ENCODE measurements at regions not wholly inside any gene's neighbourhood (a gene's known extent, or its start where the extent isn't known, plus 50 kb on each side); places are given as distances from the start of the nearest gene placed in this dataset.

DNA sequence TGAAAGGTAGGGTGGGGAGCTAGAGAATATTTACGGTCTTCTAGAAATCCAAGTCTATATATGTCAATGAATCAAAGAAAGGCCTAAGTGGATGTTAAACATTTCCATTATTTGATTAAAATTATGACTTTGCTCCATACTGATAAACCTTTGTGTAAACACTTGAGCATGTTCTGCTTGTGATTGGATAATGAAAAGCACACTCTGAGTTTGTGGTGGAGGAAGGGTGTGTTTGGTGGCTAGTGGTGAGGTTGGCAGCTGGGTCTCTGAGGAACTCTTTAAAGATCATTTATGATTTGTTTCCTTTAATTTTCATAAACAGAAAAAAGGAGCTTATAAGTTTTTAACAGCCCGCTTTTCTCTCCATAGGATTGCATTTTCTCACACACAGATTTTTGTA, 84.7 kb downstream of the RFPL4B start:
- no peaks in the 10 kb centered on the region for H3K79me2 ChIP-seq (ENCODE audit: low read length)
- no peak overlapping the region for H3K4me2 ChIP-seq (ENCODE audit: low read depth, low read length)
- no peaks in the 10 kb centered on the region for H3F3A ChIP-seq (ENCODE audit: insufficient read depth, low read length)
- no peaks in the 10 kb centered on the region for H3K27me3 ChIP-seq (replicated peaks; ENCODE audit: insufficient read depth, low read length)
- no peaks in the 10 kb centered on the region for H3K9me2 ChIP-seq (replicated peaks; ENCODE audit: insufficient read depth, low read length)
- H3K4me3 ChIP-seq (ENCODE audit: low read length): no peak overlapping the region
- H3K36me3 ChIP-seq (replicated peaks; ENCODE audit: insufficient read depth, low read length): no peaks in the 10 kb centered on the region
- H3K4me1 ChIP-seq (ENCODE audit: low read length): no peaks in the 10 kb centered on the region
- TF ChIP-seq EZH2 (optimal IDR thresholded peaks at IDR 0.05; ENCODE audit: low read depth, low read length) (no peak), EZH2phosphoT487 (IDR thresholded peaks at IDR 0.05; ENCODE audit: low read length) (no peak)
- TF ChIP-seq, protein P1, sequence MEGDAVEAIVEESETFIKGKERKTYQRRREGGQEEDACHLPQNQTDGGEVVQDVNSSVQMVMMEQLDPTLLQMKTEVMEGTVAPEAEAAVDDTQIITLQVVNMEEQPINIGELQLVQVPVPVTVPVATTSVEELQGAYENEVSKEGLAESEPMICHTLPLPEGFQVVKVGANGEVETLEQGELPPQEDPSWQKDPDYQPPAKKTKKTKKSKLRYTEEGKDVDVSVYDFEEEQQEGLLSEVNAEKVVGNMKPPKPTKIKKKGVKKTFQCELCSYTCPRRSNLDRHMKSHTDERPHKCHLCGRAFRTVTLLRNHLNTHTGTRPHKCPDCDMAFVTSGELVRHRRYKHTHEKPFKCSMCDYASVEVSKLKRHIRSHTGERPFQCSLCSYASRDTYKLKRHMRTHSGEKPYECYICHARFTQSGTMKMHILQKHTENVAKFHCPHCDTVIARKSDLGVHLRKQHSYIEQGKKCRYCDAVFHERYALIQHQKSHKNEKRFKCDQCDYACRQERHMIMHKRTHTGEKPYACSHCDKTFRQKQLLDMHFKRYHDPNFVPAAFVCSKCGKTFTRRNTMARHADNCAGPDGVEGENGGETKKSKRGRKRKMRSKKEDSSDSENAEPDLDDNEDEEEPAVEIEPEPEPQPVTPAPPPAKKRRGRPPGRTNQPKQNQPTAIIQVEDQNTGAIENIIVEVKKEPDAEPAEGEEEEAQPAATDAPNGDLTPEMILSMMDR (IDR thresholded peaks at IDR 0.05; ENCODE audit: low read length): no peak
- no peak overlapping the region for H3K27ac ChIP-seq (ENCODE audit: low read length)
- H3K9ac ChIP-seq (ENCODE audit: low read length): no peak overlapping the region
- no peaks in the 10 kb centered on the region for H4K20me1 ChIP-seq (ENCODE audit: insufficient read depth, low read length)
- no peaks in the 10 kb centered on the region for H3K9me3 ChIP-seq (replicated peaks; ENCODE audit: insufficient read depth, low read length)
- no peak for DNase-seq
- no peak overlapping the region for H2AFZ ChIP-seq (ENCODE audit: low read length)

DNA sequence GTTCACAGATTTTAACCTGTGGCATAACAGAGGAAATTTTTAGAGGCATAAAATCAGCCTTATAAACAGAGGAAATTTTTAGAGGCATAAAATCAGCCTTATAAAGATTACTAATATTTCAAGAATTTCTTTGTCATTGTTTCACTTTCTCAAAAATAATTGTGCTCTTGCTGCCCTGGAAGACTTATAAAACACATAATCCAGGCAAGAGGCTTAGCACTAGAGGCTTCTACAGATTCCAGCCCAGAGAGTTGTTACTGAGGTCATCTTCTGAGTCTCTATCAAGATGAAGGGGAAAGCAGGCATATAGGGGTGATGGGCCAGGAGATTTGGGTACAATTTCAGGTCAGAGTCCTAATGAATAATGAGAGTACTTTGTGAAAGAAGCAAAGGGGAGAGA, 85.7 kb downstream of the RFPL4B start:
- Histone ChIP-seq H4K20me1 (ENCODE audit: insufficient read depth, low read length) (no peaks in the 10 kb centered on the region), H3K9ac (ENCODE audit: low read length) (no peak overlapping the region), H3K27me3 (replicated peaks; ENCODE audit: insufficient read depth, low read length) (no peaks in the 10 kb centered on the region), H3F3A (ENCODE audit: insufficient read depth, low read length) (no peaks in the 10 kb centered on the region), H3K4me3 (ENCODE audit: low read length) (no peak overlapping the region), H2AFZ (ENCODE audit: low read length) (no peak overlapping the region), H3K27ac (ENCODE audit: low read length) (no peak overlapping the region), H3K9me3 (replicated peaks; ENCODE audit: insufficient read depth, low read length) (no peaks in the 10 kb centered on the region), H3K4me2 (ENCODE audit: low read depth, low read length) (no peak overlapping the region), H3K36me3 (replicated peaks; ENCODE audit: insufficient read depth, low read length) (no peaks in the 10 kb centered on the region), H3K79me2 (ENCODE audit: low read length) (no peaks in the 10 kb centered on the region), H3K4me1 (ENCODE audit: low read length) (no peaks in the 10 kb centered on the region), H3K9me2 (replicated peaks; ENCODE audit: insufficient read depth, low read length) (no peaks in the 10 kb centered on the region)
- no peak for DNase-seq
- TF ChIP-seq, protein P1 (IDR thresholded peaks at IDR 0.05; ENCODE audit: low read length): no peak
- TF ChIP-seq EZH2 (optimal IDR thresholded peaks at IDR 0.05; ENCODE audit: low read depth, low read length) (no peak), EZH2phosphoT487 (IDR thresholded peaks at IDR 0.05; ENCODE audit: low read length) (no peak)

DNA sequence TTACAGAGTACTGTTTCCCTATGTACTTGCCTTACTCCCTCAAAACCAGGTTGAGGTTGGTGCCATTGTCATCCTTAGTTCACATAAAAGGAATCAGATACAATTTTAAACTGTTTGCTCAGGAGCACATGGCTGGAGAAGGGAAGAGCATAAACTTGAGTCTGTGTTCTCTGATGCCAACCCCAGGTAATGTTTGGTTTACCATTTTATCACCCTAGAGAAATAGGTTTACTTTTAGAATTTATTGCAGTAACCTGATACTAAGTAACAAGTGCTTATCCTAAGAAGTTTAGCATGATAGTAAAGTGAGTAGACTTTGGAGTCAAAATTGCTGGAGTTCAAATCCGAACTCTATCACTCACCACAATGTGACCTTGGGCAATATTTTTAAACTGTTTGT, 86.3 kb downstream of the RFPL4B start:
- Histone ChIP-seq H2AFZ (ENCODE audit: low read length) (no peak overlapping the region), H3K27me3 (replicated peaks; ENCODE audit: insufficient read depth, low read length) (no peaks in the 10 kb centered on the region), H3K9ac (ENCODE audit: low read length) (no peak overlapping the region), H3K9me3 (replicated peaks; ENCODE audit: insufficient read depth, low read length) (no peaks in the 10 kb centered on the region), H3K4me1 (ENCODE audit: low read length) (no peaks in the 10 kb centered on the region), H3K79me2 (ENCODE audit: low read length) (no peaks in the 10 kb centered on the region), H3K27ac (ENCODE audit: low read length) (no peak overlapping the region), H3K4me2 (ENCODE audit: low read depth, low read length) (no peak overlapping the region), H4K20me1 (ENCODE audit: insufficient read depth, low read length) (no peaks in the 10 kb centered on the region), H3K36me3 (replicated peaks; ENCODE audit: insufficient read depth, low read length) (no peaks in the 10 kb centered on the region), H3K9me2 (replicated peaks; ENCODE audit: insufficient read depth, low read length) (no peaks in the 10 kb centered on the region), H3K4me3 (ENCODE audit: low read length) (no peak overlapping the region), H3F3A (ENCODE audit: insufficient read depth, low read length) (no peaks in the 10 kb centered on the region)
- no peak for DNase-seq
- no peak for TF ChIP-seq EZH2phosphoT487 (IDR thresholded peaks at IDR 0.05; ENCODE audit: low read length)
- no peak for TF ChIP-seq EZH2 (optimal IDR thresholded peaks at IDR 0.05; ENCODE audit: low read depth, low read length)
- TF ChIP-seq, protein P1 (IDR thresholded peaks at IDR 0.05; ENCODE audit: low read length): no peak

Data from MM.1S (cell line).